Adipocyte (in vitro differentiated cells): ENCODE measurements at regions not wholly inside any gene's neighbourhood (a gene's known extent, or its start where the extent isn't known, plus 50 kb on each side); places are given as distances from the start of the nearest gene placed in this dataset.

Experiments used
- DNase-seq: peaks from one replicate; pipeline ENCODE4 v3.0.0-alpha.2; 2015; ENCODE audit warnings: low read depth
- H3K27me3 ChIP-seq: replicated peaks from 2 replicates; pipeline ENCODE4 v1.7.0; 2013; ENCODE audit warnings: mild to moderate bottlenecking, low read length, moderate library complexity; ENCODE audit not compliant: control insufficient read depth, insufficient read depth
- H3K36me3 ChIP-seq: 2 replicates; pipeline ENCODE4 v1.7.0; 2013; ENCODE audit warnings: low read length, mild to moderate bottlenecking, moderate library complexity; ENCODE audit not compliant: control insufficient read depth, insufficient read depth, severe bottlenecking
- H3K4me1 ChIP-seq: 2 replicates; pipeline ENCODE4 v1.7.0; 2013; ENCODE audit warnings: mild to moderate bottlenecking, low read length, moderate library complexity; ENCODE audit not compliant: control insufficient read depth, insufficient read depth
- H3K4me3 ChIP-seq: 2 replicates; pipeline ENCODE4 v1.7.0; 2013; ENCODE audit warnings: mild to moderate bottlenecking, low read length, moderate library complexity
- H3K9ac ChIP-seq: 2 replicates; pipeline ENCODE4 v1.7.0; 2013; ENCODE audit warnings: mild to moderate bottlenecking, low read length, moderate library complexity
- H3K9me3 ChIP-seq: 2 replicates; pipeline ENCODE4 v1.7.0; 2013; ENCODE audit warnings: mild to moderate bottlenecking, low read length, moderate library complexity; ENCODE audit not compliant: control insufficient read depth

GRCh38 chr5:148012801-148013200, 51.0 kb upstream of the SPINK5 start:
- no peaks in the 10 kb centered on the region for H3K27me3 ChIP-seq
- H3K4me1 ChIP-seq: peaks cover 7% of the 10 kb centered on the region
- no peaks in the 10 kb centered on the region for H3K36me3 ChIP-seq
- H3K9ac ChIP-seq: no peak overlapping the region
- H3K9me3 ChIP-seq: no peaks in the 10 kb centered on the region
- no peak overlapping the region for H3K4me3 ChIP-seq
- DNase-seq: no peak

- no peaks in the 10 kb centered on the region for H3K36me3 ChIP-seq
- H3K27me3 ChIP-seq: no peaks in the 10 kb centered on the region
- H3K4me3 ChIP-seq: no peak overlapping the region
- no peaks in the 10 kb centered on the region for H3K9me3 ChIP-seq
- DNase-seq: peak; percentile 57
- H3K4me1 ChIP-seq: peaks cover 7% of the 10 kb centered on the region
- no peak overlapping the region for H3K9ac ChIP-seq
Observed at GRCh38 chr5:148011398-148012137, 52.2 kb upstream of the SPINK5 start.

GRCh38 chr5:148005788-148006520, 57.8 kb upstream of the SPINK5 start:
- no peaks in the 10 kb centered on the region for H3K36me3 ChIP-seq
- peaks cover 19% of the 10 kb centered on the region for H3K9me3 ChIP-seq
- no peaks in the 10 kb centered on the region for H3K4me1 ChIP-seq
- no peak overlapping the region for H3K9ac ChIP-seq
- no peak overlapping the region for H3K4me3 ChIP-seq
- H3K27me3 ChIP-seq: no peaks in the 10 kb centered on the region
- DNase-seq: no peak

- H3K4me3 ChIP-seq: no peak overlapping the region
- no peak overlapping the region for H3K9ac ChIP-seq
- H3K4me1 ChIP-seq: no peaks in the 10 kb centered on the region
- H3K27me3 ChIP-seq: no peaks in the 10 kb centered on the region
- H3K36me3 ChIP-seq: no peaks in the 10 kb centered on the region
- H3K9me3 ChIP-seq: peaks cover 34% of the 10 kb centered on the region
- no peak for DNase-seq
Observed at GRCh38 chr5:148003226-148003625, 60.6 kb upstream of the SPINK5 start.

GRCh38 chr5:148002451-148002850, 61.3 kb upstream of the SPINK5 start:
- no peak for DNase-seq
- Histone ChIP-seq H3K4me3 (peak overlapping the region; percentile 23), H3K9me3 (peaks cover 34% of the 10 kb centered on the region)

GRCh38 chr5:148000036-148000435, 63.7 kb upstream of the SPINK5 start:
- Histone ChIP-seq H3K9me3 (peaks cover 34% of the 10 kb centered on the region), H3K4me1 (no peaks in the 10 kb centered on the region), H3K9ac (no peak overlapping the region), H3K27me3 (no peaks in the 10 kb centered on the region), H3K36me3 (no peaks in the 10 kb centered on the region), H3K4me3 (no peak overlapping the region)
- no peak for DNase-seq

More at GRCh38 chr5:148002451-148002850, 61.3 kb upstream of the SPINK5 start:
- Histone ChIP-seq H3K27me3 (no peaks in the 10 kb centered on the region), H3K9ac (no peak overlapping the region), H3K36me3 (no peaks in the 10 kb centered on the region), H3K4me1 (no peaks in the 10 kb centered on the region)

- no peaks in the 10 kb centered on the region for H3K27me3 ChIP-seq
- no peaks in the 10 kb centered on the region for H3K4me1 ChIP-seq
- peaks cover 34% of the 10 kb centered on the region for H3K9me3 ChIP-seq
- H3K4me3 ChIP-seq: no peak overlapping the region
- no peak for DNase-seq
- no peaks in the 10 kb centered on the region for H3K36me3 ChIP-seq
- H3K9ac ChIP-seq: no peak overlapping the region
Observed at GRCh38 chr5:147998704-147999103, 65.1 kb upstream of the SPINK5 start.

- no peaks in the 10 kb centered on the region for H3K4me1 ChIP-seq
- no peak overlapping the region for H3K9ac ChIP-seq
- H3K9me3 ChIP-seq: peaks cover 29% of the 10 kb centered on the region
- H3K4me3 ChIP-seq: no peak overlapping the region
- no peaks in the 10 kb centered on the region for H3K36me3 ChIP-seq
- DNase-seq: no peak
- no peaks in the 10 kb centered on the region for H3K27me3 ChIP-seq
Observed at GRCh38 chr5:147997486-147997885, 66.3 kb upstream of the SPINK5 start.

- Histone ChIP-seq H3K4me1 (no peaks in the 10 kb centered on the region), H3K9ac (no peak overlapping the region), H3K27me3 (no peaks in the 10 kb centered on the region), H3K36me3 (no peaks in the 10 kb centered on the region), H3K9me3 (peaks cover 18% of the 10 kb centered on the region), H3K4me3 (no peak overlapping the region)
- DNase-seq: no peak
Observed at GRCh38 chr5:147996379-147996778, 67.4 kb upstream of the SPINK5 start.

GRCh38 chr5:147995846-147996245, 67.9 kb upstream of the SPINK5 start:
- Histone ChIP-seq H3K27me3 (no peaks in the 10 kb centered on the region), H3K4me3 (no peak overlapping the region), H3K9me3 (peaks cover 14% of the 10 kb centered on the region), H3K36me3 (no peaks in the 10 kb centered on the region), H3K4me1 (no peaks in the 10 kb centered on the region), H3K9ac (no peak overlapping the region)
- no peak for DNase-seq

- no peaks in the 10 kb centered on the region for H3K27me3 ChIP-seq
- H3K4me3 ChIP-seq: no peak overlapping the region
- H3K9ac ChIP-seq: no peak overlapping the region
- H3K4me1 ChIP-seq: no peaks in the 10 kb centered on the region
- no peaks in the 10 kb centered on the region for H3K9me3 ChIP-seq
- no peaks in the 10 kb centered on the region for H3K36me3 ChIP-seq
- peak; percentile 3 for DNase-seq
Observed at GRCh38 chr5:147989994-147990393, 73.8 kb upstream of the SPINK5 start.
